ENCODE measurements at regions not wholly inside any gene's neighbourhood (a gene's known extent, or its start where the extent isn't known, plus 50 kb on each side); places are given as distances from the start of the nearest gene placed in this dataset.

GRCh38 chr7:156118248-156118645 lies 306.0 kb upstream of the SHH start (continued):
- TF ChIP-seq MYPOP (CRISPR knock-in tag; IDR thresholded peaks at IDR 0.05) (no peak), FOXC1 (CRISPR knock-in tag; IDR thresholded peaks at IDR 0.05; ENCODE audit: borderline replicate concordance) (no peak), MTF2 (CRISPR knock-in tag; IDR thresholded peaks at IDR 0.05; ENCODE audit: borderline replicate concordance) (no peak), ZFP41 (CRISPR knock-in tag; IDR thresholded peaks at IDR 0.05; ENCODE audit: borderline replicate concordance) (no peak), ZNF773 (CRISPR knock-in tag; IDR thresholded peaks at IDR 0.05; ENCODE audit: borderline replicate concordance) (no peak), RCOR2 (CRISPR knock-in tag; IDR thresholded peaks at IDR 0.05) (no peak), SMARCE1 (IDR thresholded peaks at IDR 0.05; ENCODE audit: borderline replicate concordance) (no peak), IRF1 (CRISPR knock-in tag; IDR thresholded peaks at IDR 0.05; ENCODE audit: low read depth) (no peak), KDM5A (IDR thresholded peaks at IDR 0.05; ENCODE audit: borderline replicate concordance, low read length) (no peak), ZNF780A (CRISPR knock-in tag; IDR thresholded peaks at IDR 0.05) (no peak), HMG20A (CRISPR knock-in tag; IDR thresholded peaks at IDR 0.05; ENCODE audit: borderline replicate concordance) (no peak)

GRCh38 chr7:156117542-156118247 lies 305.4 kb upstream of the SHH start:
- Histone ChIP-seq H3K27me3 (ENCODE audit: control insufficient read depth in 1 of 2, insufficient read depth in 2 of 2, low read length in 2 of 2) (peaks cover 6 to 49% of the 10 kb centered on the region in 2 experiments; a peak in 3 of 5 replicates), H3K9ac (ENCODE audit: insufficient read depth, low read depth, low read length) (no peak overlapping the region), H3K4me1 (ENCODE audit: insufficient read depth, low read length) (no peaks in the 10 kb centered on the region), H3K4me3 (replicated peaks in 1 of 3; ENCODE audit: insufficient read depth in 1 of 3, low read depth in 2 of 3, low read length in 3 of 3) (no peak overlapping the region), H3K4me2 (ENCODE audit: low read depth, low read length) (no peak overlapping the region), H2AFZ (ENCODE audit: low read length) (no peak overlapping the region), H4K20me1 (ENCODE audit: insufficient read depth, low read length) (no peaks in the 10 kb centered on the region), H3K9me3 (ENCODE audit: low read length) (no peaks in the 10 kb centered on the region), H3K36me3 (replicated peaks in 1 of 2; ENCODE audit: control insufficient read depth in 1 of 2, insufficient read depth in 2 of 2, low read length in 2 of 2) (no peaks in the 10 kb centered on the region), H3K79me2 (ENCODE audit: insufficient read depth, low read length) (no peaks in the 10 kb centered on the region), H3K27ac (ENCODE audit: extremely low read length, insufficient read depth, low read length) (no peak overlapping the region)
- DNase-seq (ENCODE audit: low spot score) (no peak), FAIRE-seq (no peak), ATAC-seq (no peak)
- in situ Hi-C loops (cut with HindIII; ENCODE audit: extremely low pct_ligation_motif_present, low pct_unique_long_range_greater_than_20kb), result no loop called here
- intact Hi-C loops (cut with micrococcal nuclease; ENCODE audit: unreplicated experiment), result no loop called here
- WGBS (ENCODE audit: low lambda C conversion rate), result 8% methylated on average over 8 of the region's 8 CpGs
- ChIA-PET CTCF (ENCODE audit: low intra/inter-chr PET ratio, low total read pairs) (no interaction called here), POLR2A (no interaction called here)
- no TSS peak for BruUV-seq (replicated peaks)
- no peak for TF ChIP-seq ZNF138 (CRISPR knock-in tag; IDR thresholded peaks at IDR 0.05; ENCODE audit: low read depth)
- no peak for TF ChIP-seq ZNF18 (CRISPR knock-in tag; IDR thresholded peaks at IDR 0.05; ENCODE audit: insufficient replicate concordance)
- no peak for TF ChIP-seq MYNN (CRISPR knock-in tag; IDR thresholded peaks at IDR 0.05; ENCODE audit: low read depth)
- TF ChIP-seq NFYC (CRISPR knock-in tag; IDR thresholded peaks at IDR 0.05), result no peak
- no peak for TF ChIP-seq MIXL1 (CRISPR knock-in tag; IDR thresholded peaks at IDR 0.05)
- TF ChIP-seq ZMYM2 (CRISPR knock-in tag; IDR thresholded peaks at IDR 0.05), result no peak
- TF ChIP-seq ZNF468 (CRISPR knock-in tag; IDR thresholded peaks at IDR 0.05), result no peak
- no peak for TF ChIP-seq BCL3 (CRISPR knock-in tag; IDR thresholded peaks at IDR 0.05)
- TF ChIP-seq DDIT3 (CRISPR knock-in tag; IDR thresholded peaks at IDR 0.05), result no peak

All from HepG2 (cell line).